SHP77 (cell line): ENCODE measurements at regions not wholly inside any gene's neighbourhood (a gene's known extent, or its start where the extent isn't known, plus 50 kb on each side); places are given as distances from the start of the nearest gene placed in this dataset.

ENCODE experiments used
- DNase-seq, 2 experiments: peaks; one replicate each; lab custom pipeline; 2025; lab: John Stamatoyannopoulos, UW

GRCh38 chr11:130641876-130642275, 193.4 kb downstream of the ADAMTS15 start:
- DNase-seq: no peak

- no peak for DNase-seq
Measured at GRCh38 chr11:130642994-130643393, 194.5 kb downstream of the ADAMTS15 start.

- no peak for DNase-seq
Measured at GRCh38 chr11:130644187-130644586, 195.7 kb downstream of the ADAMTS15 start.

- no peak for DNase-seq
Measured at GRCh38 chr11:130645164-130645842, 196.9 kb downstream of the ADAMTS15 start.

- no peak for DNase-seq
Measured at GRCh38 chr11:130645843-130646197, 197.4 kb downstream of the ADAMTS15 start.

GRCh38 chr11:130646881-130647280, 198.4 kb downstream of the ADAMTS15 start:
- no peak for DNase-seq

- DNase-seq: no peak
Measured at GRCh38 chr11:130647371-130647770, 198.9 kb downstream of the ADAMTS15 start.

GRCh38 chr11:130649801-130650200, 201.4 kb downstream of the ADAMTS15 start:
- no peak for DNase-seq

GRCh38 chr11:130650456-130651030, 202.1 kb downstream of the ADAMTS15 start:
- no peak for DNase-seq

- no peak for DNase-seq
Measured at GRCh38 chr11:130651066-130651855, 202.8 kb downstream of the ADAMTS15 start.

GRCh38 chr11:130652671-130653335, 204.4 kb downstream of the ADAMTS15 start:
- no peak for DNase-seq

- no peak for DNase-seq
Measured at GRCh38 chr11:130653838-130654636, 205.6 kb downstream of the ADAMTS15 start.

GRCh38 chr11:130655300-130655699, 206.9 kb downstream of the ADAMTS15 start:
- DNase-seq: no peak

GRCh38 chr11:130666781-130667251, 218.4 kb downstream of the ADAMTS15 start:
- no peak for DNase-seq

- no peak for DNase-seq
Measured at GRCh38 chr11:130668751-130669150, 220.3 kb downstream of the ADAMTS15 start.

- DNase-seq: no peak
Measured at GRCh38 chr11:130670200-130670599, 221.8 kb downstream of the ADAMTS15 start.

- DNase-seq: peak; percentile 36 to 65
Measured at GRCh38 chr11:130671801-130672700, 223.6 kb downstream of the ADAMTS15 start.

- peak in 1 of 2 experiments; percentile 8 for DNase-seq
Measured at GRCh38 chr11:130672911-130673310, 224.5 kb downstream of the ADAMTS15 start.

GRCh38 chr11:130673698-130674097, 225.3 kb downstream of the ADAMTS15 start:
- no peak for DNase-seq

GRCh38 chr11:130674686-130675308, 226.4 kb downstream of the ADAMTS15 start:
- no peak for DNase-seq
